T-helper 1 cell treated with Interleukin-12 subunit alpha and Interleukin-12 subunit beta and Interleukin-4 antibody, amounts not matched to agents 30 μg/mL and 1 μg/mL, for 36 hours (primary cell): ENCODE measurements at regions not wholly inside any gene's neighbourhood (a gene's known extent, or its start where the extent isn't known, plus 50 kb on each side); places are given as distances from the start of the nearest gene placed in this dataset.

Experiments
- H3K27ac Mint-ChIP-seq: one replicate; pipeline ENCODE4 v1.8.0; 2021; ENCODE audit warnings: mild to moderate bottlenecking, mixed read lengths
- H3K27me3 Mint-ChIP-seq: one replicate; pipeline ENCODE4 v1.8.0; 2021; ENCODE audit warnings: low read depth, mixed read lengths
- H3K36me3 Mint-ChIP-seq: one replicate; pipeline ENCODE4 v1.8.0; 2021; ENCODE audit warnings: low read depth, mixed read lengths
- H3K4me1 Mint-ChIP-seq: one replicate; pipeline ENCODE4 v1.8.0; 2021; ENCODE audit warnings: low read depth, mixed read lengths
- H3K4me3 Mint-ChIP-seq: one replicate; pipeline ENCODE4 v1.8.0; 2021; ENCODE audit warnings: mild to moderate bottlenecking, moderate library complexity, mixed read lengths
- H3K9me3 Mint-ChIP-seq: one replicate; pipeline ENCODE4 v1.8.0; 2021; ENCODE audit warnings: mixed read lengths

DNA sequence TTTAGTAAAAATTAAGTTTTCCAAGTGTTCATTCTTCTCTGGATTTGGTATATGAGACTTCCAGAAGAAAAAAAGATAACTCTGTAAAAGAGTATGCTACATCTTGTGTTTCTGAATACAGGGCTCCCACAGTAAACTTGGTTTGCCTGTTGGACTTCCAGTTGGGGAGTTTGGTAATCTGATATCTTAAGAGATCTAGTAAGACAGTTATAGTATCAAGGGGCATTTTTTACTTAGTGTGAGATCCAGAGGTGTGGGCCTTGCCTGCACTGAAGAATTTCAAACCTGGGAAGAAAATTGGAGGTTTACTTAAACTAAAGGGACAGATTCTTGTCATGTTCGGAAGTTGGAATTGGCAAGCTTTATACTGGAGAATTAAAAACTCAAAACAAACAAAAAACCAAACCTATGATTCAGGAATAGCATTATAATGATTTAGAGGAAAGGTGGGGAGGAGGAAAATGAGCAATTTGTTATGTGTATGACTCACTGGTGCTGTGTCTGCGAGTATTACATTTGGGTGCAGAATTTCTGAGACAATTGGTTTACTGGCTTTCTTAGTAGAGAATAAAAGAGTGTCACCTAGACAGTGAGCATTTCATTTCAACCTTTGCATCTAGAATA is 58.9 kb upstream of the ULK4 start:
- H3K27ac Mint-ChIP-seq = no peak overlapping the region

DNA sequence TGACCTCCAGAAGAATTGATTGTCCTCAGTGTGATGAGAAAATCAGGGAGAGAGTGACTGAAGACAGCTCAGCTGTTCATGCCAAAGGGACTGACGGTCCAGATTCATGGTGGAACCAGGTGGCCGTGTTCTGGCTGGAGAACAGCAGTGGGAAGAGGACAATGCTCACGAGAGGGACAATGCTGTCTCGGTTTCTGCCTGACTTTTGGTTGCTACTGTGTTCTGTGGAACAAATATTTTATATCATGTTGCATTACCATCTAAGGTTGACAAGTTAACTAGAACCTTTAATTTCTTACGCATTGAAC is 58.0 kb upstream of the ULK4 start:
- Mint-ChIP-seq H3K4me1 (peaks cover 36% of the 10 kb centered on the region), H3K27ac (no peak overlapping the region), H3K4me3 (no peak overlapping the region), H3K27me3 (no peaks in the 10 kb centered on the region), H3K9me3 (no peaks in the 10 kb centered on the region), H3K36me3 (peaks cover 1% of the 10 kb centered on the region)

More for the DNA sequence above, 58.9 kb upstream of the ULK4 start:
- H3K4me3 Mint-ChIP-seq = no peak overlapping the region
- H3K9me3 Mint-ChIP-seq = no peaks in the 10 kb centered on the region
- no peaks in the 10 kb centered on the region for H3K27me3 Mint-ChIP-seq
- H3K36me3 Mint-ChIP-seq = no peaks in the 10 kb centered on the region
- peaks cover 34% of the 10 kb centered on the region for H3K4me1 Mint-ChIP-seq

DNA sequence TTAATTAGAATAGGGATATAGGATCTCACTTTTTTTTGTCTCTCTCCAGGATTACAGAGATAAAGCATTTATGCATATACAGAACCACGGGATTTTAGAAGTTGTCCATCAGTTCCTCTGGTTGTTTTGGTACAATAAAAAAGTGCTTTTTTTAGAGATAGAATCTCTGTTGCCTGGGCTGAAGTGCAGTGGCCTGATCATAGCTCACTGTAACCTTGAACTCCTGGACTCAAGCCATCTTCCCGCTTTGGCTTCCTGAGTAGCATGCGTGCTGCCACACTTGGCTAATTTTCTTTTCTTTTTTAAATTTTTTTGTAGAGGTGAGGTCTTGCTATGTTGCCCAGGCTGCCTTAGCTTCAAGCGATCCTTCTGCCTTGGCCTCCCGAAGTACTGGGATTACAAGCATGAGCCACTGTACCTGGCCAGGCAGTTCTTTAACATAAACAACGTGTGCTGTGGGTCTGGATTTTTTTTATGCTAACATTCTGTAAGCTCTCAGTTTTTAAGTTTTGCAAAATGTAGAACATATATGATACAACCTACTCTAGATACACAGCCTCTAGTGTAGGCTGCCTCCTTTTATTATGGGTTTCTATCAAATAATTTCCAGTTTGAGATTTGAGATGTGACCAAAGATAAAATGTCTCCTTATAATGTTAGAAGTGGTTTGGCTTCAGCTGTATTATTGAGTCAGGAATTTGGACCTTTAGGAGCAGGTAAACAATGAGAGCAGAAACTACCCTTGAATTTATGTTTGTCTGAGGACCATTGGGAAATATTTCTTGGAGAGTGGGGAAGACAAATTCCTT is 57.4 kb upstream of the ULK4 start:
- no peak overlapping the region for H3K27ac Mint-ChIP-seq

DNA sequence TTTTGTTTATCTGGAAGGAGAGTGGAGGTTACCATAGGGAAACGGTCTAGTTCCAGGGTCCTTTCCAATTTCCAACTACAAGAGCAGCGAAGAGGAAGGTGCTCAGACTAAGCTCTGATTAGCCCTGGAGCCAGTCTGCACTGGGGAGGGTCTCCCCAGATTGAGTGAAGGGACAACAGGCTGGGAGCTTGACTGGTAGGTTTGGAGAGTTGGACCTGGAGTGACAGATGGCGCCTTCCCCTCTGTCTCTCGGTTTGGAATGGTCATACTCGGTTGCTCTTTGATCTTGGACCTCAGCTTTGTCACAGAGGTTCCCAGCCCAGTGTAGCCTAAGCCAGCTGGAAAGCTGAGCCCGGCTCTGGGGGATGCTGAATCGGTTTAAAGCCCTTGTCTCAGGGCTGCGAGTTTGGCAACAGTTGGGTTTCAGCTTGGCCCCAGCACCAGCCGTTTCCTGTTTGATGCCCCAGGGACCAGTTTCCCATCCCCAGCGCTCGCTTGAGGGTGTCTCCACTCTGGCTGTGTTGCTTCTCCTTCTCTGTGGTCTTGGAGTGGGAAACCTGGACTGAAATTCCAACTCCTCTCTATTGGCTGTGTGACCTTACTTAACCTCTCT is 53.1 kb upstream of the ULK4 start:
- H3K27me3 Mint-ChIP-seq = no peaks in the 10 kb centered on the region

More for the DNA sequence above, 57.4 kb upstream of the ULK4 start:
- H3K9me3 Mint-ChIP-seq = no peaks in the 10 kb centered on the region
- peaks cover 1% of the 10 kb centered on the region for H3K36me3 Mint-ChIP-seq
- H3K4me3 Mint-ChIP-seq = no peak overlapping the region
- peaks cover 38% of the 10 kb centered on the region for H3K4me1 Mint-ChIP-seq
- H3K27me3 Mint-ChIP-seq = no peaks in the 10 kb centered on the region

DNA sequence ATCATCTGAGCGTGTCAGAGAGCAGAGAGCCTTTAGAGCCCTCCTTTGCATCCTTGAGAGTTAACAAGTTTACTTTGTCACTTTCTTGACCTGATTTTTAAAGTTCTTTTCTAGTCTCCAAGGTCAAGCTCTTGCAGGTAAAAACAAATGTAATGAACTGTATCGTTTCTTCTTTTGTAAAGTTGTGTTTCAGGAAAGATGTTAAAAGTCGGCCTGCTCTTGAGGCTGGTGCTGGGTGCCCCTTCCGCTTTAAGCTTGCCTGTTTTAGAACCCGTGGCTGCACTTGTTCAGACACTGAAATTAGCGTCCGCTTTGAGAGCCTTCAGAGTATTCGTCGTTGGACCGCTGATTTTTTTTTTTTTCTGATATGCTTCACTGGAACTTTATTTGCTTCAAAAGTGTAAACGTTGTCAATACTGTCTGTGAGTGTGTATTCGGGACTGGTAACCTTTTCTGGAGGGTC is 52.6 kb upstream of the ULK4 start:
- no peaks in the 10 kb centered on the region for H3K9me3 Mint-ChIP-seq
- H3K27ac Mint-ChIP-seq = peak overlapping the region; percentile 86
- peaks cover 32% of the 10 kb centered on the region for H3K4me1 Mint-ChIP-seq
- no peaks in the 10 kb centered on the region for H3K27me3 Mint-ChIP-seq
- peaks cover 1% of the 10 kb centered on the region for H3K36me3 Mint-ChIP-seq
- H3K4me3 Mint-ChIP-seq = peak overlapping the region; percentile 86

More for the DNA sequence above, 53.1 kb upstream of the ULK4 start:
- Mint-ChIP-seq H3K4me1 (peaks cover 32% of the 10 kb centered on the region), H3K4me3 (peak overlapping the region; percentile 86), H3K9me3 (no peaks in the 10 kb centered on the region), H3K36me3 (peaks cover 1% of the 10 kb centered on the region), H3K27ac (peak overlapping the region; percentile 86)

DNA sequence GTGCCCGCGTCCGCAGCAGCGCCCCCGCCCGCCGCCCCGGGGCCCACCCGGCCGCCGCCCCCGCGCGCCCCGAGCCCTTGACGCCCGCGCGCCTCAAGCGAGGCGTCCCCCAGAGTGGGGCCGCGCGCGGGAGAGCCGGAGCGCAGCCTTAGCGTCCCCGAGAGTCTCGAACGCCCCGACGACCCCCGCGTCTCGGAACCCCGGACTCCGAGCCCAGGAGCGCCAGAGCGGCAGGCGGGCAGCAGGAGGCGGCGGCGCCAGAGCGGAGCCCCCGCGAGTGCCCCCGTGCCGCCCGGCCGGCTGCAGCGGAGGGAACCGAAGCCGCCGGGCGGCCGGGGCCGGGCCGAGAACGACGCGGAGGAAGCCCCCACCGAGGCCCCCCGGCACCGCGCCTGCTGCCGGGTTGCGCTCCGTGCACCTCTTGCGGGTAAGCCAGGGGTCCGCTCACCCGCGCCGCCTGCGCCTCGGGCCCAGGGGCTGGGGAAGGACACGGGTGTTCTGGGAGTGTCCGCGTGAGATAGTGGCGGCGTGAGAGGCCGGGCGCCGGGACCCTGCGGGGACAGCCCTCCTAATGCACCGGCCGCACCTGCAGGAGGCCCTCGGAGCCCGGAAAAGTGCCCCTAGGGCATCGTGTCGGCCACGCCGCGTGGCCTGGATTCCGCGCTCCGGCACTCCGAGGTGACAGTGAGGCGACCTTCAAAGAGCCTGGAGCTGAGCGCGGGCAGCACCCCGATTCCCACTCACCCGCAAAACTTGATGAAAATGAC is 52.0 kb upstream of the ULK4 start:
- Mint-ChIP-seq H3K9me3 (no peaks in the 10 kb centered on the region), H3K36me3 (peaks cover 1% of the 10 kb centered on the region), H3K4me1 (peaks cover 32% of the 10 kb centered on the region), H3K27me3 (no peaks in the 10 kb centered on the region), H3K27ac (peak overlapping the region; percentile 86), H3K4me3 (peak overlapping the region; percentile 86)

DNA sequence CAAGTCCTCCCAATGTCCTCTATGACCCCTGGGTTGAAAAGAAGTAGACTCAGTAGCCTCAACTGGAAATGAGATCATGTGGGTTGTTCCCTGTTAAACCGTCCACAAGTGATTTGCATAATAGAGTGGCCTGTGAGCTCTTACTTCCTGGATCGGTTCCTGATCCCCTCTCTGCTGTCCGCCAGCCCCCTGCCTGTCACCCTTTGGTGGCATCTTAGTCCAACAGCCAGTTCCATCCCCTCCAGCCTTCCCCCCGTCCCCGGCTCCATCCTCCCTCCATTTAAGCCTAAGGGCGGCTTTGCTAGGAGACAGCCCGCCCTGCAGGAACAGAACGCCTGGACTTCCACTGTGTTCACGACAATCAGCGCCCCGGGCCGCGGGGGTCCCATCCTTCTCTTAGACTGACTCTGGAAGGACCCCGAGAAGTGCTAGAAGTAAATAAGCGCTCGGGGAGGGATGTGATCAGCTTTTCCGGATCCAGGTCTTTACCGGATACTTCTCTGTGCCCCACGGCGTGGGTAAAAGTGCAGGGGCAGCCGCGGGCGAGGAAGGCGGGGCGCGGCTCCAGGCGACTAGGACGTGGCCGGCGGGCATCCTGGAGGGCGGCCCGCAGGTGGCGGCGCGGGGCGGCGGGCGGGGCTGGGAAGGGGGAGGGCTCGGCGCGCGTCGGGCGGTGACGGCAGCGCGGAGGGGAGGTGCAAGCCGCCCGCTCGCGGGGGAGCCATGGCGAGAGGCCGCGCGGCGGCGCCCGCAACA is 51.2 kb upstream of the ULK4 start:
- Mint-ChIP-seq H3K4me3 (peak overlapping the region; percentile 85), H3K4me1 (peaks cover 32% of the 10 kb centered on the region), H3K9me3 (no peaks in the 10 kb centered on the region)

DNA sequence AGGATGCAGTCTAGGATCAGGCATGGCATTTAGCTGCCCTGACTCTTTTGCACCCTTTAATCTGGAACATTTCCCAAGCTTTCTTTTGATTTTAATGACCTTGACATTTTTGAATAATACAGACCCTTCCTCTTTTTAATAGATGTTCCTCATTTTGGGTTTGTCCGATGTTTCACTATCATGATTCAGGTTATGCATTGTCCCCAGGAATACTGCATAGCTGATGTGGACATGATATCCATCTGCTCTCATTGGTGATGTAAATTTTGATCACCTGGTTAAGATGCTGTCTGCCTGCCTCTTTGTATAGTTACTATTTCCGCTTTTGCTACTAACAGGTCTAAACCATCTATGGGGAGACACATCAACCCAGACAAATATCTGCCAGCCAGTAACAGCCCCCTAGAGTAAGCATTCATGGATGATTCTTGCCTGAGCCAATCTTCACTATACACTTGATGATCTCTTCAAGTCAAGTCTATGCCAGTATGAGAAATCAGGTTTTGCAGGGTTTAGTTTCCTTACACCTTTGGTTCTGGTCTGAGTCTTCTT is 50.6 kb upstream of the ULK4 start:
- peaks cover 32% of the 10 kb centered on the region for H3K4me1 Mint-ChIP-seq
- peak overlapping the region; percentile 85 for H3K4me3 Mint-ChIP-seq
- H3K27ac Mint-ChIP-seq = peak overlapping the region; percentile 91

More for the DNA sequence above, 51.2 kb upstream of the ULK4 start:
- Mint-ChIP-seq H3K27ac (peak overlapping the region; percentile 91), H3K36me3 (peaks cover 1% of the 10 kb centered on the region), H3K27me3 (no peaks in the 10 kb centered on the region)

More for the DNA sequence above, 50.6 kb upstream of the ULK4 start:
- Mint-ChIP-seq H3K27me3 (no peaks in the 10 kb centered on the region), H3K9me3 (no peaks in the 10 kb centered on the region), H3K36me3 (peaks cover 1% of the 10 kb centered on the region)
